AG04449 (cell line): ENCODE measurements at regions not wholly inside any gene's neighbourhood (a gene's known extent, or its start where the extent isn't known, plus 50 kb on each side); places are given as distances from the start of the nearest gene placed in this dataset.

Source experiments
- CTCF ChIA-PET: fragments of 350-600 bp; formaldehyde crosslinking; extraction: SDS; loops from one replicate; lab custom pipeline; 2021; ENCODE audit warnings: antibody characterized with exemption; lab: Yijun Ruan, JAX
- POLR2A ChIA-PET: fragments of 400-600, 350-600 bp; formaldehyde crosslinking; extraction: SDS; loops from one replicate; lab custom pipeline; 2020; ENCODE audit warnings: antibody characterized with exemption, inconsistent platforms; lab: Yijun Ruan, JAX
- DNase-seq: peaks from one replicate; pipeline ENCODE4 v3.0.0-alpha.2; 2010; ENCODE audit warnings: low read depth, low spot score
- H3K4me3 ChIP-seq: 2 replicates; pipeline ENCODE4 v1.5.1; 2011; ENCODE audit warnings: low read depth, mild to moderate bottlenecking, control low read depth, low read length
- CTCF ChIP-seq: IDR thresholded peaks from one replicate; pipeline ENCODE4 v1.5.1; 2011; ENCODE audit warnings: mild to moderate bottlenecking, moderate library complexity, low read length, control low read depth, inconsistent platforms; ENCODE audit not compliant: insufficient read depth; ENCODE audit errors: missing control alignments

GRCh38 chrX:94775640-94776039, 1101.6 kb downstream of the FAM133A start:
- TF ChIP-seq CTCF: no peak
- CTCF ChIA-PET: no interaction called here
- POLR2A ChIA-PET: no interaction called here

GRCh38 chrX:94813541-94813940, 1139.5 kb downstream of the FAM133A start:
- no peak overlapping the region for H3K4me3 ChIP-seq
- ChIA-PET CTCF (no interaction called here), POLR2A (no interaction called here)
- no peak for DNase-seq
- no peak for TF ChIP-seq CTCF

More at GRCh38 chrX:94775640-94776039, 1101.6 kb downstream of the FAM133A start:
- no peak overlapping the region for H3K4me3 ChIP-seq
- DNase-seq: no peak

GRCh38 chrX:94814216-94814615, 1140.2 kb downstream of the FAM133A start:
- TF ChIP-seq CTCF: no peak
- ChIA-PET POLR2A (no interaction called here), CTCF (no interaction called here)
- H3K4me3 ChIP-seq: no peak overlapping the region
- DNase-seq: no peak

GRCh38 chrX:94830717-94831116, 1156.7 kb downstream of the FAM133A start:
- H3K4me3 ChIP-seq: no peak overlapping the region
- TF ChIP-seq CTCF: no peak
- ChIA-PET POLR2A (no interaction called here), CTCF (no interaction called here)
- no peak for DNase-seq

- TF ChIP-seq CTCF: no peak
- CTCF ChIA-PET: interaction anchor here (0.7 kb wide), 1 partner anchor 245 kb away, joined by 3 read pairs; no protein-coding TSS in a partner anchor
- DNase-seq: no peak
- POLR2A ChIA-PET: no interaction called here
- H3K4me3 ChIP-seq: no peak overlapping the region
Measured at GRCh38 chrX:94831364-94831763, 1157.4 kb downstream of the FAM133A start.

- POLR2A ChIA-PET: no interaction called here
- no peak for TF ChIP-seq CTCF
- CTCF ChIA-PET: no interaction called here
- H3K4me3 ChIP-seq: no peak overlapping the region
- DNase-seq: no peak
Measured at GRCh38 chrX:94834226-94834625, 1160.2 kb downstream of the FAM133A start.

- TF ChIP-seq CTCF: no peak
- no peak for DNase-seq
- CTCF ChIA-PET: no interaction called here
Measured at GRCh38 chrX:94850811-94851210, 1176.8 kb downstream of the FAM133A start.

More at GRCh38 chrX:94850811-94851210, 1176.8 kb downstream of the FAM133A start:
- no peak overlapping the region for H3K4me3 ChIP-seq
- POLR2A ChIA-PET: no interaction called here
